K562 (cell line): ENCODE measurements at regions not wholly inside any gene's neighbourhood (a gene's known extent, or its start where the extent isn't known, plus 50 kb on each side); places are given as distances from the start of the nearest gene placed in this dataset.

Source experiments
- ATAC-seq: fragments of 200-7000 bp; cut with Tn5 transposase; 3 replicates; pipeline ENCODE4 v1.9.1; 2020; ENCODE audit warnings: moderate library complexity
- BruUV-seq: library from RNA; stranded (reverse); fragments of 400-500 nt; replicated peaks from 2 replicates; lab custom pipeline; 2021; lab: Mats Ljungman, UMichigan
- CTCF ChIA-PET: fragments of 300-600 bp; formaldehyde crosslinking; extraction: SDS; loops from one replicate; lab custom pipeline; 2021; ENCODE audit warnings: low intra/inter-chr PET ratio; lab: Yijun Ruan, JAX
- POLR2A ChIA-PET: fragments of 300-600, 350-650 bp; sonication (Branson Sonifier 250); formaldehyde crosslinking; extraction: SDS; loops from one replicate; lab custom pipeline; 2021; ENCODE audit warnings: antibody characterized with exemption, inconsistent platforms; lab: Yijun Ruan, JAX
- DNase-seq, 4 experiments: peaks; one replicate each; pipeline versions ENCODE4 v3.0.0 to v3.0.0-alpha.2; 2011 to 2018; ENCODE audit warnings: low spot score in 3 of 4, mixed read lengths in 3 of 4; ENCODE audit errors: extremely low read depth in 1 of 4
- FAIRE-seq: peaks from 2 replicates; lab custom pipeline; 2011; peaks lifted over from hg19 to GRCh38; lab: Jason Lieb, UNC
- H2AFZ ChIP-seq: 2 replicates; pipeline ENCODE4 v1.6.0; 2011; ENCODE audit warnings: low read depth, low read length, control low read depth, inconsistent platforms
- H3K27ac ChIP-seq: fragments of 200-600 bp; 3 replicates; pipeline ENCODE4 v1.8.0; 2011; ENCODE audit warnings: low read depth, mild to moderate bottlenecking, control low read depth, inconsistent platforms, low read length, moderate library complexity, mixed read lengths; ENCODE audit errors: extremely low read depth
- H3K27me3 ChIP-seq, 2 experiments: fragments of 300-600 bp in 1 of 2; 2 replicates in 1 of 2; 3 replicates in 1 of 2; pipeline versions ENCODE4 v1.6.0 to v1.8.0; 2011; ENCODE audit warnings: inconsistent platforms in 2 of 2, low read length in 2 of 2, mild to moderate bottlenecking in 1 of 2, mixed read lengths in 1 of 2, moderate library complexity in 1 of 2; ENCODE audit not compliant: control insufficient read depth in 2 of 2, insufficient read depth in 2 of 2
- H3K36me3 ChIP-seq: fragments of 300-600 bp; 3 replicates; pipeline ENCODE4 v1.8.0; 2011; ENCODE audit warnings: mild to moderate bottlenecking, low read length, inconsistent platforms; ENCODE audit not compliant: control insufficient read depth, insufficient read depth
- H3K4me1 ChIP-seq, 2 experiments: fragments of 200-600 bp in 1 of 2; replicated peaks in 1 of 2; 2 replicates in 1 of 2; 3 replicates in 1 of 2; pipeline versions ENCODE4 v1.5.1 to v1.8.0; 2011; ENCODE audit warnings: inconsistent platforms in 2 of 2, low read length in 2 of 2, mild to moderate bottlenecking in 1 of 2, mixed read lengths in 1 of 2, moderate library complexity in 1 of 2; ENCODE audit not compliant: control insufficient read depth in 2 of 2, insufficient read depth in 2 of 2
- H3K4me2 ChIP-seq: 2 replicates; pipeline ENCODE4 v1.6.1; 2011; ENCODE audit warnings: low read length, control low read depth, inconsistent platforms, mixed read lengths; ENCODE audit not compliant: insufficient read depth
- H3K4me3 ChIP-seq: fragments of 200-600 bp; sonication (generic), shearing (Covaris generic); 2 replicates; pipeline ENCODE4 v1.5.1; 2016; ENCODE audit warnings: control low read depth, inconsistent platforms
- H3K79me2 ChIP-seq: fragments of 200-600 bp; 3 replicates; pipeline ENCODE4 v1.8.0; 2011; ENCODE audit warnings: low read length, inconsistent platforms; ENCODE audit not compliant: control insufficient read depth, insufficient read depth
- H3K9ac ChIP-seq, 2 experiments: 2 replicates each; pipeline versions ENCODE4 v1.6.0 to v1.6.1; 2011; ENCODE audit warnings: low read depth in 2 of 2, low read length in 2 of 2, control low read depth in 1 of 2, inconsistent platforms in 1 of 2, mild to moderate bottlenecking in 1 of 2, mixed read lengths in 1 of 2; ENCODE audit not compliant: insufficient read depth in 1 of 2
- H3K9me1 ChIP-seq: one replicate; pipeline ENCODE4 v1.6.0; 2011; ENCODE audit warnings: inconsistent platforms, mild to moderate bottlenecking, low read length, moderate library complexity; ENCODE audit not compliant: control insufficient read depth, insufficient read depth
- H3K9me3 ChIP-seq: replicated peaks from 2 replicates; pipeline ENCODE4 v1.5.1; 2011; ENCODE audit warnings: low read depth, low read length, inconsistent platforms; ENCODE audit not compliant: control insufficient read depth, insufficient read depth
- H4K20me1 ChIP-seq: replicated peaks from 2 replicates; pipeline ENCODE4 v1.6.1; 2011; ENCODE audit warnings: low read length, inconsistent platforms, mixed read lengths; ENCODE audit not compliant: control insufficient read depth, insufficient read depth
- BCOR ChIP-seq: fragments of 450-650 bp; IDR thresholded peaks from 2 replicates; pipeline ENCODE4 v1.6.1; 2016
- CEBPB ChIP-seq: fragments of 450-650 bp; IDR thresholded peaks from 2 replicates; pipeline ENCODE4 v1.6.1; 2016; ENCODE audit warnings: missing genetic modification characterization, missing compliant biosample characterization
- CEBPG ChIP-seq, 3 experiments: fragments of 200-800 bp in 1 of 3; sonication (Bioruptor generic) in 1 of 3; sonication (generic) in 1 of 3; formaldehyde crosslinking in 1 of 3; IDR thresholded peaks in 2 of 3; conservative IDR thresholded peaks in 1 of 3; 2 replicates each; pipeline versions ENCODE4 v1.6.1 to v1.8.0; 2016 to 2022; ENCODE audit warnings: missing compliant biosample characterization in 2 of 3, missing genetic modification characterization in 2 of 3, mild to moderate bottlenecking in 1 of 3, missing genetic modification reagents in 1 of 3
- MYBL2 ChIP-seq, 2 experiments: fragments of 450-650 bp in 1 of 2; sonication (generic) in 1 of 2; formaldehyde crosslinking in 1 of 2; IDR thresholded peaks; 2 replicates each; pipeline versions ENCODE4 v1.6.1 to v1.8.1; 2017 to 2022; ENCODE audit warnings: borderline replicate concordance in 1 of 2, inconsistent platforms in 1 of 2, low read depth in 1 of 2, mild to moderate bottlenecking in 1 of 2, missing genetic modification reagents in 1 of 2, moderate library complexity in 1 of 2
- RBM17 ChIP-seq: fragments of 200-400 bp; formaldehyde crosslinking; IDR thresholded peaks from 2 replicates; pipeline ENCODE4 v1.6.1; 2017; ENCODE audit warnings: low read depth, mild to moderate bottlenecking, low read length, borderline replicate concordance
- SAFB ChIP-seq: fragments of 200-400 bp; formaldehyde crosslinking; IDR thresholded peaks from 2 replicates; pipeline ENCODE4 v1.6.1; 2017; ENCODE audit warnings: low read depth, low read length, borderline replicate concordance
- SUPT5H ChIP-seq: fragments of 450-650 bp; IDR thresholded peaks from 2 replicates; pipeline ENCODE4 v1.6.1; 2016
- UBTF ChIP-seq, 2 experiments: IDR thresholded peaks; 2 replicates each; pipeline ENCODE4 v1.6.1; 2012; ENCODE audit warnings: improper control_type of control experiment in 2 of 2, low read depth in 2 of 2, low read length in 2 of 2, borderline replicate concordance in 1 of 2
- ZNF24 ChIP-seq: fragments of 450-650 bp; IDR thresholded peaks from 2 replicates; pipeline ENCODE4 v1.6.1; 2016
- ZNF274 ChIP-seq: IDR thresholded peaks from 2 replicates; pipeline ENCODE4 v1.6.1; 2011; ENCODE audit warnings: low read depth, mild to moderate bottlenecking, low read length, moderate library complexity, borderline replicate concordance
- WGBS: fragments of 100-300 bp; shearing (Covaris generic); methylation state at CpG from one replicate; pipeline ENCODE4 v1.1.6; 2016; ENCODE audit warnings: low coverage, mixed read lengths; ENCODE audit not compliant: insufficient coverage; ENCODE audit errors: missing lambda C conversion rate; 5-methylcytosine and 5-hydroxymethylcytosine counted together
- in situ Hi-C: fragments of 300-500 bp; cut with MboI; formaldehyde crosslinking; loops from 4 replicates; pipeline ENCODE4 v1.15.0; 2018; ENCODE audit warnings: inconsistent platforms, mixed read lengths
- intact Hi-C: fragments of 100-400 bp; cut with micrococcal nuclease; formaldehyde crosslinking; loops from 2 replicates; pipeline ENCODE4 v1.14.2; 2022

GRCh38 chr2:23178396-23178795, 206.6 kb upstream of the KLHL29 start:
- no peak overlapping the region for H3K9ac ChIP-seq
- in situ Hi-C loops (no loop called here), intact Hi-C loops (no loop called here)
- no peaks in the 10 kb centered on the region for H3K36me3 ChIP-seq
- ATAC-seq: no peak
- BruUV-seq: no TSS peak
- no peak overlapping the region for H3K4me2 ChIP-seq
- no peak overlapping the region for H3K27ac ChIP-seq
- no peaks in the 10 kb centered on the region for H4K20me1 ChIP-seq
- TF ChIP-seq CEBPG (CRISPR knock-in tag; IDR thresholded peaks at IDR 0.05) (no peak), CEBPG (tag; conservative IDR thresholded peaks at IDR 0.05 in 1 of 2, IDR thresholded peaks at IDR 0.05 in 1 of 2) (peak in 1 of 2 experiments; percentile 48; a peak in 2 of 4 replicates), CEBPB (peak; percentile 28; the same call in 1 of the 2 replicates), RBM17 (no peak)
- no peak for FAIRE-seq
- CTCF ChIA-PET: no interaction called here
- POLR2A ChIA-PET: no interaction called here
- WGBS: 0% methylated on average over 2 of the region's 2 CpGs
- H3K4me3 ChIP-seq: no peak overlapping the region
- no peaks in the 10 kb centered on the region for H3K9me3 ChIP-seq
- no peaks in the 10 kb centered on the region for H3K4me1 ChIP-seq
- H3K27me3 ChIP-seq: no peaks in the 10 kb centered on the region
- H3K79me2 ChIP-seq: no peaks in the 10 kb centered on the region
- H2AFZ ChIP-seq: no peak overlapping the region
- no peaks in the 10 kb centered on the region for H3K9me1 ChIP-seq
- no peak for DNase-seq

- in situ Hi-C loops: no loop called here
- WGBS: 20% methylated on average over 4 of the region's 4 CpGs
Measured at GRCh38 chr2:23183733-23184132, 201.2 kb upstream of the KLHL29 start.

More at GRCh38 chr2:23183733-23184132, 201.2 kb upstream of the KLHL29 start:
- FAIRE-seq (no peak), DNase-seq (no peak), ATAC-seq (no peak)
- H3K36me3 ChIP-seq: no peaks in the 10 kb centered on the region
- H3K4me1 ChIP-seq: no peaks in the 10 kb centered on the region
- CTCF ChIA-PET: no interaction called here
- H3K4me2 ChIP-seq: no peak overlapping the region
- intact Hi-C loops: no loop called here
- no peaks in the 10 kb centered on the region for H3K27me3 ChIP-seq
- H3K27ac ChIP-seq: no peak overlapping the region
- no peak overlapping the region for H2AFZ ChIP-seq
- H3K4me3 ChIP-seq: no peak overlapping the region
- no peak overlapping the region for H3K9ac ChIP-seq
- no peaks in the 10 kb centered on the region for H4K20me1 ChIP-seq
- BruUV-seq: no TSS peak
- POLR2A ChIA-PET: no interaction called here
- no peaks in the 10 kb centered on the region for H3K9me1 ChIP-seq
- no peaks in the 10 kb centered on the region for H3K79me2 ChIP-seq
- no peak for TF ChIP-seq MYBL2 (IDR thresholded peaks at IDR 0.05; ENCODE audit: low read depth)
- TF ChIP-seq MYBL2 (CRISPR knock-in tag; IDR thresholded peaks at IDR 0.05; ENCODE audit: borderline replicate concordance): no peak
- no peak for TF ChIP-seq SUPT5H
- TF ChIP-seq UBTF (IDR thresholded peaks at IDR 0.05; ENCODE audit: borderline replicate concordance in 1 of 2, low read depth in 2 of 2, low read length in 2 of 2): no peak
- TF ChIP-seq ZNF24: no peak
- no peak for TF ChIP-seq BCOR
- no peak for TF ChIP-seq SAFB
- no peak for TF ChIP-seq ZNF274
- H3K9me3 ChIP-seq: no peaks in the 10 kb centered on the region
